Bronchial epithelial cell (primary cell): ENCODE measurements at regions not wholly inside any gene's neighbourhood (a gene's known extent, or its start where the extent isn't known, plus 50 kb on each side); places are given as distances from the start of the nearest gene placed in this dataset.

Experiments used
- DNase-seq: peaks from one replicate; pipeline ENCODE4 v3.0.0-alpha.2; 2010; ENCODE audit warnings: low read depth
- FAIRE-seq: peaks from 2 replicates; lab custom pipeline; 2011; peaks lifted over from hg19 to GRCh38; lab: Jason Lieb, UNC
- H3K27me3 ChIP-seq: 2 replicates; pipeline ENCODE4 v1.5.1; 2011; ENCODE audit warnings: low read length; ENCODE audit not compliant: control insufficient read depth, insufficient read depth
- H3K36me3 ChIP-seq: 2 replicates; pipeline ENCODE4 v1.5.1; 2011; ENCODE audit warnings: low read length; ENCODE audit not compliant: control insufficient read depth, insufficient read depth
- H3K4me3 ChIP-seq: 2 replicates; pipeline ENCODE4 v1.5.1; 2011; ENCODE audit warnings: mild to moderate bottlenecking, low read depth, low read length, control low read depth
- CTCF ChIP-seq: IDR thresholded peaks from 2 replicates; pipeline ENCODE4 v1.5.1; 2011; ENCODE audit warnings: mild to moderate bottlenecking, moderate library complexity, low read length, control low read depth, inconsistent platforms; ENCODE audit not compliant: insufficient read depth, severe bottlenecking

- no peak overlapping the region for H3K4me3 ChIP-seq
- FAIRE-seq = no peak
- DNase-seq = no peak
- no peaks in the 10 kb centered on the region for H3K36me3 ChIP-seq
- H3K27me3 ChIP-seq = no peaks in the 10 kb centered on the region
- no peak for TF ChIP-seq CTCF
Observed at GRCh38 chr1:163761898-163762297, 440.1 kb downstream of the NUF2 start.

- no peak for TF ChIP-seq CTCF
- FAIRE-seq (no peak), DNase-seq (no peak)
- Histone ChIP-seq H3K36me3 (no peaks in the 10 kb centered on the region), H3K27me3 (no peaks in the 10 kb centered on the region), H3K4me3 (no peak overlapping the region)
Observed at GRCh38 chr1:163766257-163766918, 444.6 kb downstream of the NUF2 start.

GRCh38 chr1:163768576-163768975 lies 446.8 kb downstream of the NUF2 start:
- Histone ChIP-seq H3K27me3 (no peaks in the 10 kb centered on the region), H3K36me3 (no peaks in the 10 kb centered on the region), H3K4me3 (no peak overlapping the region)
- no peak for TF ChIP-seq CTCF
- FAIRE-seq (no peak), DNase-seq (no peak)

- Histone ChIP-seq H3K27me3 (no peaks in the 10 kb centered on the region), H3K4me3 (no peak overlapping the region), H3K36me3 (no peaks in the 10 kb centered on the region)
- FAIRE-seq (no peak), DNase-seq (no peak)
- no peak for TF ChIP-seq CTCF
Observed at GRCh38 chr1:163770265-163770664, 448.5 kb downstream of the NUF2 start.

GRCh38 chr1:163771637-163772036 lies 449.9 kb downstream of the NUF2 start:
- H3K27me3 ChIP-seq = no peaks in the 10 kb centered on the region
- H3K36me3 ChIP-seq = no peaks in the 10 kb centered on the region
- DNase-seq = no peak
- no peak for TF ChIP-seq CTCF
- no peak for FAIRE-seq
- H3K4me3 ChIP-seq = no peak overlapping the region

- no peak for TF ChIP-seq CTCF
- Histone ChIP-seq H3K36me3 (no peaks in the 10 kb centered on the region), H3K4me3 (no peak overlapping the region), H3K27me3 (no peaks in the 10 kb centered on the region)
- no peak for DNase-seq
- FAIRE-seq = no peak
Observed at GRCh38 chr1:163772246-163772645, 450.5 kb downstream of the NUF2 start.
